ENCODE measurements at regions not wholly inside any gene's neighbourhood (a gene's known extent, or its start where the extent isn't known, plus 50 kb on each side); places are given as distances from the start of the nearest gene placed in this dataset.

- TF ChIP-seq ZNF311 (tag by site-specific recombination; IDR thresholded peaks at IDR 0.05; ENCODE audit: borderline replicate concordance) (no peak), ZNF626 (tag by site-specific recombination; IDR thresholded peaks at IDR 0.05) (no peak), ZFP41 (tag by site-specific recombination; IDR thresholded peaks at IDR 0.05; ENCODE audit: borderline replicate concordance) (no peak), KLF17 (tag by site-specific recombination; IDR thresholded peaks at IDR 0.05) (no peak), ZNF394 (tag by site-specific recombination; IDR thresholded peaks at IDR 0.05; ENCODE audit: borderline replicate concordance) (no peak), ZNF747 (tag by site-specific recombination; IDR thresholded peaks at IDR 0.05) (no peak), ZNF701 (tag by site-specific recombination; IDR thresholded peaks at IDR 0.05) (no peak), ZNF768 (tag by site-specific recombination; IDR thresholded peaks at IDR 0.05) (no peak), ZBTB8A (tag by site-specific recombination; IDR thresholded peaks at IDR 0.05) (no peak), ZNF776 (tag by site-specific recombination; IDR thresholded peaks at IDR 0.05; ENCODE audit: borderline replicate concordance) (no peak), ZNF791 (tag by site-specific recombination; IDR thresholded peaks at IDR 0.05) (no peak), ZNF214 (tag by site-specific recombination; IDR thresholded peaks at IDR 0.05; ENCODE audit: borderline replicate concordance) (no peak), ZNF423 (tag by site-specific recombination; IDR thresholded peaks at IDR 0.05) (no peak), ZNF221 (tag by site-specific recombination; IDR thresholded peaks at IDR 0.05; ENCODE audit: borderline replicate concordance) (no peak), ZNF37A (tag by site-specific recombination; IDR thresholded peaks at IDR 0.05) (no peak), ZIC2 (tag by site-specific recombination; IDR thresholded peaks at IDR 0.05) (no peak), ZNF473 (tag by site-specific recombination; IDR thresholded peaks at IDR 0.05) (no peak), BCL11B (tag by site-specific recombination; IDR thresholded peaks at IDR 0.05; ENCODE audit: low read depth) (no peak)
- ChIA-PET CTCF (no interaction called here), POLR2A (no interaction called here)
- Histone ChIP-seq H3K4me3 (ENCODE audit: low read depth, low read length) (no peak overlapping the region), H3K27ac (ENCODE audit: extremely low read depth, low read depth, low read length) (no peak overlapping the region), H3K36me3 (ENCODE audit: control insufficient read depth in 2 of 2, insufficient read depth in 1 of 2, low read length in 2 of 2) (no peaks in the 10 kb centered on the region), H3K9me3 (ENCODE audit: control insufficient read depth, insufficient read depth, low read depth, low read length) (no peaks in the 10 kb centered on the region), H3K4me1 (ENCODE audit: control insufficient read depth, insufficient read depth, low read length) (no peaks in the 10 kb centered on the region)
Observed at GRCh38 chr6:101146389-101146788, 247.1 kb upstream of the GRIK2 start.

- ChIA-PET CTCF (no interaction called here), POLR2A (no interaction called here)
- H3K4me3 ChIP-seq (ENCODE audit: low read depth, low read length), result no peak overlapping the region
- no peaks in the 10 kb centered on the region for H3K9me3 ChIP-seq (ENCODE audit: control insufficient read depth, insufficient read depth, low read depth, low read length)
- no peaks in the 10 kb centered on the region for H3K36me3 ChIP-seq (ENCODE audit: control insufficient read depth in 2 of 2, insufficient read depth in 1 of 2, low read length in 2 of 2)
- H3K4me1 ChIP-seq (ENCODE audit: control insufficient read depth, insufficient read depth, low read length), result no peaks in the 10 kb centered on the region
- H3K27ac ChIP-seq (ENCODE audit: extremely low read depth, low read depth, low read length), result no peak overlapping the region
- TF ChIP-seq OVOL3 (tag by site-specific recombination; IDR thresholded peaks at IDR 0.05) (no peak), ZNF292 (tag by site-specific recombination; IDR thresholded peaks at IDR 0.05; ENCODE audit: borderline replicate concordance, low read depth) (no peak), ZNF473 (tag by site-specific recombination; IDR thresholded peaks at IDR 0.05) (no peak), ZNF777 (tag by site-specific recombination; IDR thresholded peaks at IDR 0.05; ENCODE audit: borderline replicate concordance) (no peak), ZIC2 (tag by site-specific recombination; IDR thresholded peaks at IDR 0.05) (no peak), ZNF624 (tag by site-specific recombination; IDR thresholded peaks at IDR 0.05) (no peak), ZNF518A (tag by site-specific recombination; conservative IDR thresholded peaks at IDR 0.05; ENCODE audit: low read depth) (no peak), ZNF133 (tag by site-specific recombination; IDR thresholded peaks at IDR 0.05) (no peak), ZNF701 (tag by site-specific recombination; IDR thresholded peaks at IDR 0.05) (no peak), ZNF280C (tag by site-specific recombination; IDR thresholded peaks at IDR 0.05) (no peak), ZNF639 (tag by site-specific recombination; IDR thresholded peaks at IDR 0.05) (no peak), ZNF138 (tag by site-specific recombination; IDR thresholded peaks at IDR 0.05; ENCODE audit: borderline replicate concordance) (no peak), ZNF366 (tag by site-specific recombination; conservative IDR thresholded peaks at IDR 0.05) (no peak)
Observed at GRCh38 chr6:101150226-101150625, 243.3 kb upstream of the GRIK2 start.
